ENCODE measurements at regions not wholly inside any gene's neighbourhood (a gene's known extent, or its start where the extent isn't known, plus 50 kb on each side); places are given as distances from the start of the nearest gene placed in this dataset.

- no peaks in the 10 kb centered on the region for H3K79me2 ChIP-seq (ENCODE audit: control insufficient read depth, insufficient read depth, low read length)
- dilution Hi-C loops (cut with MboI; ENCODE audit: extremely low pct_ligation_motif_present, low sequenced_read_pairs) = no loop called here
- H3K9me3 ChIP-seq (replicated peaks; ENCODE audit: control insufficient read depth, insufficient read depth, low read length) = no peaks in the 10 kb centered on the region
- no peak overlapping the region for H3K27ac ChIP-seq (ENCODE audit: insufficient read depth, low read depth, low read length)
- intact Hi-C loops (cut with micrococcal nuclease) = no loop called here
- H3K4me3 ChIP-seq (replicated peaks in 1 of 3; ENCODE audit: insufficient read depth in 1 of 3, low read depth in 1 of 3, low read length in 3 of 3) = no peak overlapping the region
- POLR2A ChIA-PET = no interaction called here
- no peak overlapping the region for H2AFZ ChIP-seq (ENCODE audit: low read depth, low read length)
- H3K9ac ChIP-seq (replicated peaks; ENCODE audit: extremely low read depth, insufficient read depth, low read length) = no peak overlapping the region
- H3K36me3 ChIP-seq (ENCODE audit: control insufficient read depth in 2 of 2, extremely low read depth in 1 of 2, insufficient read depth in 2 of 2, low read length in 2 of 2) = no peaks in the 10 kb centered on the region
- no TSS peak for BruUV-seq (replicated peaks)
- DNase-seq (ENCODE audit: low read depth, low spot score) = no peak
- no peak for TF ChIP-seq POLR2AphosphoS5 (IDR thresholded peaks at IDR 0.05; ENCODE audit: insufficient read depth, low read depth, low read length)
- no peak for TF ChIP-seq JUN (IDR thresholded peaks at IDR 0.05; ENCODE audit: borderline replicate concordance, insufficient read depth, insufficient read length, low read depth)
- no peak for TF ChIP-seq EZH2 (IDR thresholded peaks at IDR 0.05; ENCODE audit: borderline replicate concordance, low read depth, low read length, severe bottlenecking)
- TF ChIP-seq GATA2 (IDR thresholded peaks at IDR 0.05; ENCODE audit: insufficient read depth, insufficient read length, low read depth, low read length) = no peak
- TF ChIP-seq POLR2A (IDR thresholded peaks at IDR 0.05; ENCODE audit: low read depth, low read length) = no peak
- TF ChIP-seq FOS (IDR thresholded peaks at IDR 0.05; ENCODE audit: borderline replicate concordance, insufficient read depth, low read length) = no peak
- TF ChIP-seq MYC (IDR thresholded peaks at IDR 0.05; ENCODE audit: low read depth, low read length) = no peak
- TF ChIP-seq MAX (IDR thresholded peaks at IDR 0.05; ENCODE audit: insufficient read depth, insufficient read length) = no peak
- TF ChIP-seq, protein P1, sequence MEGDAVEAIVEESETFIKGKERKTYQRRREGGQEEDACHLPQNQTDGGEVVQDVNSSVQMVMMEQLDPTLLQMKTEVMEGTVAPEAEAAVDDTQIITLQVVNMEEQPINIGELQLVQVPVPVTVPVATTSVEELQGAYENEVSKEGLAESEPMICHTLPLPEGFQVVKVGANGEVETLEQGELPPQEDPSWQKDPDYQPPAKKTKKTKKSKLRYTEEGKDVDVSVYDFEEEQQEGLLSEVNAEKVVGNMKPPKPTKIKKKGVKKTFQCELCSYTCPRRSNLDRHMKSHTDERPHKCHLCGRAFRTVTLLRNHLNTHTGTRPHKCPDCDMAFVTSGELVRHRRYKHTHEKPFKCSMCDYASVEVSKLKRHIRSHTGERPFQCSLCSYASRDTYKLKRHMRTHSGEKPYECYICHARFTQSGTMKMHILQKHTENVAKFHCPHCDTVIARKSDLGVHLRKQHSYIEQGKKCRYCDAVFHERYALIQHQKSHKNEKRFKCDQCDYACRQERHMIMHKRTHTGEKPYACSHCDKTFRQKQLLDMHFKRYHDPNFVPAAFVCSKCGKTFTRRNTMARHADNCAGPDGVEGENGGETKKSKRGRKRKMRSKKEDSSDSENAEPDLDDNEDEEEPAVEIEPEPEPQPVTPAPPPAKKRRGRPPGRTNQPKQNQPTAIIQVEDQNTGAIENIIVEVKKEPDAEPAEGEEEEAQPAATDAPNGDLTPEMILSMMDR (IDR thresholded peaks at IDR 0.05; ENCODE audit: extremely low read depth in 1 of 2, insufficient read depth in 1 of 2, low read depth in 1 of 2, low read length in 2 of 2) = no peak
- no peak for FAIRE-seq
- H3K9me1 ChIP-seq (replicated peaks; ENCODE audit: control insufficient read depth, extremely low read depth, insufficient read depth, low read length) = no peaks in the 10 kb centered on the region
- no peaks in the 10 kb centered on the region for H3K4me1 ChIP-seq (ENCODE audit: control insufficient read depth, extremely low read depth, insufficient read depth, low read length)
- peaks cover 6 to 11% of the 10 kb centered on the region in 2 experiments for H3K27me3 ChIP-seq (ENCODE audit: control insufficient read depth in 2 of 2, insufficient read depth in 2 of 2, low read length in 2 of 2)
- CTCF ChIA-PET = interaction anchor here (0.6 kb wide), 1 partner anchor 10 kb away, joined by 3 read pairs; no protein-coding TSS in a partner anchor
- no peaks in the 10 kb centered on the region for H4K20me1 ChIP-seq (replicated peaks; ENCODE audit: control insufficient read depth, extremely low read depth, insufficient read depth, low read length)
- no peak overlapping the region for H3K4me2 ChIP-seq (ENCODE audit: insufficient read depth, low read length)
Measured at GRCh38 chr10:30141423-30141822, 82.0 kb upstream of the JCAD start.

Data from endothelial cell of umbilical vein (primary cell).